IPS-15b (cell line): ENCODE measurements at regions not wholly inside any gene's neighbourhood (a gene's known extent, or its start where the extent isn't known, plus 50 kb on each side); places are given as distances from the start of the nearest gene placed in this dataset.

ENCODE experiments used
- H3K27me3 ChIP-seq: one replicate; pipeline ENCODE4 v1.6.1; 2013; ENCODE audit warnings: low read length; ENCODE audit not compliant: control insufficient read depth, insufficient read depth
- H3K36me3 ChIP-seq: one replicate; pipeline ENCODE4 v1.6.1; 2013; ENCODE audit warnings: low read length; ENCODE audit not compliant: control insufficient read depth, insufficient read depth
- H3K4me1 ChIP-seq: one replicate; pipeline ENCODE4 v1.6.1; 2013; ENCODE audit warnings: mild to moderate bottlenecking, low read length; ENCODE audit not compliant: control insufficient read depth, insufficient read depth
- H3K4me3 ChIP-seq: one replicate; pipeline ENCODE4 v1.5.1; 2013; ENCODE audit warnings: low read depth, low read length
- H3K9ac ChIP-seq: one replicate; pipeline ENCODE4 v1.6.1; 2013; ENCODE audit warnings: low read depth, mild to moderate bottlenecking, low read length
- H3K9me3 ChIP-seq: one replicate; pipeline ENCODE4 v1.6.1; 2013; ENCODE audit warnings: mild to moderate bottlenecking, low read length; ENCODE audit not compliant: control insufficient read depth, insufficient read depth

DNA sequence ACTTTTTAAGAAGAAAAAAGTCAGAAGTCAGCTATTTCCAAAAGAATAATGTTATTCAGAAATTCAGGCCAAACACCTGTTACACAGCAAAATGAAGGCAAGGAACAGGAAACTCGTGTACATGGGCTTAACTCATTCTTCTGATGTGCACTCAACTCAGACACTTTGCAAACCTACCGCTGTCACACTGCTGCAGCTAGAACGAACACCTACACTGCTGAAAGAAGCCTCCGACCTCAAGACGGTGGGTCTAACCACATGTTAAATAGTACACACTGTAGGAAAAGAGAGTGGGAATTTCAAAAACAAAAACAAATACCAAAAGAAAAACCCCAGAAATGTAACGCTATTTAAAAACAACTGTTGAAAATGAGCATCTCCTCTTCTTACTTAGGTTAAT lies 384.5 kb downstream of the IRX1 start:
- no peaks in the 10 kb centered on the region for H3K9me3 ChIP-seq
- H3K9ac ChIP-seq: no peak overlapping the region
- no peak overlapping the region for H3K4me3 ChIP-seq
- no peaks in the 10 kb centered on the region for H3K27me3 ChIP-seq
- H3K4me1 ChIP-seq: no peaks in the 10 kb centered on the region
- no peaks in the 10 kb centered on the region for H3K36me3 ChIP-seq

DNA sequence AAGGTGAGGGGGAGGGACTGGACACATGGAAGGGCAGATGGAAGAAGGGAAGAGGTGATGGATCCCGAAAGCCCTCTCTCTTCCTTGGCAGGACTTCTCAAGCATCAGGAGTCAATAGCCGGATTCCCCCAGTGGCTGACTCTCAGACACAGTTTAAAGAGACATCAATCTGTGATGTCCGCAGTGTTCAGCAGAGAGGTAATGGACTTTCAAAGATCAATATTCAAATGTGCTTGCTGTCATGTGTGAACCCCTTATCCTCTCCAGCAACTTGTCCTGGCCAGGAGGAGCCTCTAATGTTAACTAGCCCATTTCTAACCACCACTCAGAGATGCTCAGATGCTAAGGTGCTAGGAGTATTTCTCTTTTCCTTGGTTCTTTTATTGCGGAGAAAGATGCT lies 392.2 kb downstream of the IRX1 start:
- Histone ChIP-seq H3K9ac (no peak overlapping the region), H3K4me3 (no peak overlapping the region), H3K36me3 (no peaks in the 10 kb centered on the region), H3K4me1 (no peaks in the 10 kb centered on the region), H3K9me3 (no peaks in the 10 kb centered on the region), H3K27me3 (no peaks in the 10 kb centered on the region)

DNA sequence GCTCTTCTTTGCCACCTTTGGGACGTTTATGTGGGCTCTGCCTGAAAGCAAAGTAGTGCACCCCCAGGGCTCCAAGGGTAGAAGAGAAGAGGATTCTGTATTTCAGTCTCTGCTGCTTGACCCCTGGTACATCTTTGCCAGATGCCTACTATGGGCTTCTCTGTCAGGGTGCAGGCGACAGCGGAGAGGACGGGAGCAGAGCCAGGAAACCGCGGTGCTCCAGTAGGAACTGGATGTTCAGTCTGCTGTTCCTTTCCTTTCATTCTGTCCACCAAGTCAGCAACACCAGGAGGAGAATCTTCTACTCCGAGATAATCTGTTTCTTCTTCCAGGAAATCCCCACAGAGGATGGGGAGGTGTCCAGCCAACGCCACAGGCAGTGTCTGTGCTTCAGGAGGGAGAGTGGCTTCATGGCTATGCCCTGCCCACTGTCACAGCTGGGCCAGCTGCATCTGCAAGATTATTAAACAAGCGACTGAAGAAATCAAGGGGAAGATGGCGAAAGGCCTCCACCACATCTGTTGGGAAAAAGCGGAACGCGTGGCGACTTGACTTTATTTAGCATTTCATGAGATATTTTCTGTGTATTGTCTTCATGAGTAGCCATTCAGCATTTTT lies 398.3 kb downstream of the IRX1 start:
- Histone ChIP-seq H3K36me3 (no peaks in the 10 kb centered on the region), H3K9ac (no peak overlapping the region), H3K4me1 (no peaks in the 10 kb centered on the region), H3K27me3 (no peaks in the 10 kb centered on the region), H3K9me3 (no peaks in the 10 kb centered on the region), H3K4me3 (no peak overlapping the region)

DNA sequence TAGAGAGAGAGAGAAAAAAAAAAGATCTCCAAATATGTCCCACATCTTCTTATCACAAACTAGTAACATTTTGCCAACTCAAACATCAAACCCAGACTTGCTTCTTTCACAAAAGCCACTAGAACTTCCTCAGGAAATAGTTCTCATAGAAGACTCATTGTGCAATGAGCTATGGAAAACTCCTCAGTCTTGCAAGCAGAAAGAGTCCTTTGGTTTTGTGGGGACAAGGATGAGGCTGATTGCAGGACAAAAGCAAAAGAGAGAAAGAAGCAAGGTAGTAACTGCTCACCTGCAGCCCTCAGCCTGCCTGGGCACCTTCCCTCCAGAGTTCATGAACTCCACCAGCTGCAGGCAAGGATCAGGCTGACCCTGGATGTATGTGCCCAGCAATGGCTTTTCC lies 399.0 kb downstream of the IRX1 start:
- no peaks in the 10 kb centered on the region for H3K4me1 ChIP-seq
- no peaks in the 10 kb centered on the region for H3K36me3 ChIP-seq
- no peaks in the 10 kb centered on the region for H3K27me3 ChIP-seq
- H3K9ac ChIP-seq: no peak overlapping the region
- no peaks in the 10 kb centered on the region for H3K9me3 ChIP-seq
- no peak overlapping the region for H3K4me3 ChIP-seq

GRCh38 chr5:3995954-3996619 lies 400.5 kb downstream of the IRX1 start:
- Histone ChIP-seq H3K27me3 (no peaks in the 10 kb centered on the region), H3K9ac (no peak overlapping the region), H3K36me3 (no peaks in the 10 kb centered on the region), H3K4me3 (no peak overlapping the region), H3K4me1 (no peaks in the 10 kb centered on the region), H3K9me3 (no peaks in the 10 kb centered on the region)

DNA sequence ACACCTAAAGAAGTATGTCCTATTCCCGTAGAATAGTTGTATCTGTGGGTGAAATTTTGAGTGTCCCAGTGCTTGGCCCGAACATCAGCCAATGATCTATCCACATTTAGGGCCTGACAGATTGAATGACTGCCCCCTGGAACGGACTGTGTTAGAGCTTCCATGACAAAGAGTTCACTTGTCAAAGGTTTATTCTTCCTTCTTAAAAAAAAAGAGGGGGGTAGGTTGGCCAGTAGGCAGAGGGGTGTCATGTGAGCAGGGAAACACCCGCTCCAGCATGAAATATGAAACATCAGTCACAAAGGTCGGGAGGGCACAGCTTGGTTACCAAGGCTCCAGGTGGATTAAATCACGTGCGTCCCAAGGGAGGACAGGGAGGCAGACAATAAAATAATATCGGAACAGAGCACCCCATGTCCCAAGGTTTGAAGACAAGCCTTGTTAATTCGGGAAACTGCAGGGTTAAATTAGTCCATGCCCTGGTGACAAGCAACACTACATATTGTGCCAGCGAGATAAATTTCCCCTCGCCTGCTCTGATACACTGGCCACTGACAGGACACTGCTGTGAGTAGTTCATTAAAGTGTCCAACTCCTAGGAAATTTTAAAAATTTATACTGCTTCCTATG lies 401.2 kb downstream of the IRX1 start:
- Histone ChIP-seq H3K36me3 (no peaks in the 10 kb centered on the region), H3K4me3 (no peak overlapping the region), H3K9ac (no peak overlapping the region), H3K9me3 (no peaks in the 10 kb centered on the region), H3K4me1 (no peaks in the 10 kb centered on the region), H3K27me3 (no peaks in the 10 kb centered on the region)

- Histone ChIP-seq H3K36me3 (no peaks in the 10 kb centered on the region), H3K27me3 (no peaks in the 10 kb centered on the region), H3K4me3 (no peak overlapping the region), H3K9ac (no peak overlapping the region), H3K9me3 (no peaks in the 10 kb centered on the region), H3K4me1 (no peaks in the 10 kb centered on the region)
Observed at GRCh38 chr5:3997670-3998069, 402.0 kb downstream of the IRX1 start.

- Histone ChIP-seq H3K4me3 (no peak overlapping the region), H3K27me3 (no peaks in the 10 kb centered on the region), H3K9me3 (no peaks in the 10 kb centered on the region), H3K9ac (no peak overlapping the region), H3K4me1 (no peaks in the 10 kb centered on the region), H3K36me3 (no peaks in the 10 kb centered on the region)
Observed at GRCh38 chr5:3999929-4000328, 404.3 kb downstream of the IRX1 start.

- Histone ChIP-seq H3K4me3 (no peak overlapping the region), H3K4me1 (no peaks in the 10 kb centered on the region), H3K9ac (no peak overlapping the region), H3K27me3 (no peaks in the 10 kb centered on the region), H3K36me3 (no peaks in the 10 kb centered on the region), H3K9me3 (no peaks in the 10 kb centered on the region)
Observed at GRCh38 chr5:4001004-4001403, 405.4 kb downstream of the IRX1 start.

GRCh38 chr5:4001758-4002533 lies 406.3 kb downstream of the IRX1 start:
- Histone ChIP-seq H3K27me3 (no peaks in the 10 kb centered on the region), H3K4me1 (no peaks in the 10 kb centered on the region), H3K9me3 (no peaks in the 10 kb centered on the region), H3K9ac (no peak overlapping the region), H3K4me3 (no peak overlapping the region), H3K36me3 (no peaks in the 10 kb centered on the region)

DNA sequence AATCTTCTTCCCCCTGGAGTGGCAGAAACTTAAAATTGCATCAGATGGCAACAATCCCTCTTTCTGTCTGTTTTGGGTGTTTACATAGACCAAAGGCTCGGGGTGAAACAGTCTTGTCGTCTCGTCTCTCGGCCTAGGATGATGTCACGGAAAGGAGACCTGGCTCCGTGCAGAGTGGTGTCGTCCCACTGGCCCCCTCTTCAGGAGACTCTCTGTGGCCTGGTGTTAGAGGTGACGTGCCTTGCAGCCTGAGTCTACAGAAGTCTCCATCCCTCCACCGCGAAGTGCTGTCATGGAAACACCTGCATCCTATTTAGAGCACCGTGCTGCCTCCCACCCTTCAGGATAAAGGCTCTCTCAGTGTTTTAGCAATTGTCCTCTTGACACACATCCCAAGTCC lies 409.7 kb downstream of the IRX1 start:
- Histone ChIP-seq H3K9me3 (no peaks in the 10 kb centered on the region), H3K4me1 (no peaks in the 10 kb centered on the region), H3K4me3 (no peak overlapping the region), H3K27me3 (no peaks in the 10 kb centered on the region), H3K9ac (no peak overlapping the region), H3K36me3 (no peaks in the 10 kb centered on the region)
